IMR-90 (cell line): ENCODE measurements at regions not wholly inside any gene's neighbourhood (a gene's known extent, or its start where the extent isn't known, plus 50 kb on each side); places are given as distances from the start of the nearest gene placed in this dataset.

Source experiments
- ATAC-seq: fragments of 200-7000 bp; cut with Tn5 transposase; 2 replicates; pipeline ENCODE4 v1.9.1; 2020; ENCODE audit warnings: low read depth, mild to moderate bottlenecking, moderate library complexity
- BruUV-seq: library from RNA; stranded (reverse); fragments of 400-500 nt; replicated peaks from 2 replicates; lab custom pipeline; 2021; lab: Mats Ljungman, UMichigan
- CTCF ChIA-PET: fragments of 300-600 bp; formaldehyde crosslinking; extraction: SDS; loops from one replicate; lab custom pipeline; 2021; ENCODE audit warnings: antibody characterized with exemption; lab: Yijun Ruan, JAX
- POLR2A ChIA-PET: fragments of 300-600 bp; sonication (Branson Sonifier 250); formaldehyde crosslinking; loops from one replicate; lab custom pipeline; 2022; ENCODE audit warnings: antibody characterized with exemption; ENCODE audit not compliant: unreplicated experiment; lab: Charles Lee
- DNase-seq: peaks from one replicate; pipeline ENCODE4 v3.0.0; 2013
- H2AFZ ChIP-seq: replicated peaks from 2 replicates; pipeline ENCODE3; 2013; ENCODE audit warnings: low read length, mild to moderate bottlenecking; ENCODE audit not compliant: poor library complexity
- H2AK5ac ChIP-seq: 2 replicates; pipeline ENCODE4 v1.6.1; 2013; ENCODE audit warnings: low read depth, low read length, inconsistent platforms
- H2AK9ac ChIP-seq: replicated peaks from 2 replicates; pipeline ENCODE3; 2013; ENCODE audit warnings: mild to moderate bottlenecking, low read depth, low read length, moderate library complexity; ENCODE audit not compliant: poor library complexity
- H2BK120ac ChIP-seq: 2 replicates; pipeline ENCODE4 v1.6.1; 2013; ENCODE audit warnings: low read depth, low read length, inconsistent platforms
- H2BK15ac ChIP-seq: 3 replicates; pipeline ENCODE4 v1.6.1; 2013; ENCODE audit warnings: low read depth, low read length, inconsistent platforms
- H2BK20ac ChIP-seq: 2 replicates; pipeline ENCODE4 v1.6.1; 2013; ENCODE audit warnings: low read depth, mild to moderate bottlenecking, inconsistent platforms, low read length, moderate library complexity
- H2BK5ac ChIP-seq: 2 replicates; pipeline ENCODE4 v1.6.1; 2013; ENCODE audit warnings: mild to moderate bottlenecking, low read depth, low read length, inconsistent platforms; ENCODE audit not compliant: poor library complexity, severe bottlenecking
- H3K14ac ChIP-seq: replicated peaks from 2 replicates; pipeline ENCODE4 v1.6.1; 2013; ENCODE audit warnings: low read depth, low read length, inconsistent platforms
- H3K18ac ChIP-seq: 2 replicates; pipeline ENCODE4 v1.6.1; 2013; ENCODE audit warnings: low read depth, low read length, control low read depth
- H3K23ac ChIP-seq: 2 replicates; pipeline ENCODE4 v1.6.1; 2013; ENCODE audit warnings: low read depth, low read length, inconsistent platforms
- H3K27ac ChIP-seq: 2 replicates; pipeline ENCODE4 v1.5.1; 2013; ENCODE audit warnings: mild to moderate bottlenecking, control low read depth, low read length; ENCODE audit not compliant: insufficient read depth
- H3K27me3 ChIP-seq: 2 replicates; pipeline ENCODE4 v1.6.1; 2013; ENCODE audit warnings: low read length; ENCODE audit not compliant: control insufficient read depth, insufficient read depth
- H3K36me3 ChIP-seq: 2 replicates; pipeline ENCODE4 v1.6.1; 2013; ENCODE audit warnings: low read length, mixed read lengths; ENCODE audit not compliant: control insufficient read depth, insufficient read depth
- H3K4ac ChIP-seq: 2 replicates; pipeline ENCODE4 v1.6.1; 2013; ENCODE audit warnings: low read depth, low read length, inconsistent platforms
- H3K4me1 ChIP-seq: 2 replicates; pipeline ENCODE4 v1.6.1; 2013; ENCODE audit warnings: low read length, mixed read lengths; ENCODE audit not compliant: control insufficient read depth, insufficient read depth
- H3K4me2 ChIP-seq: 2 replicates; pipeline ENCODE4 v1.6.1; 2013; ENCODE audit warnings: low read depth, mild to moderate bottlenecking, control low read depth, low read length, moderate library complexity
- H3K4me3 ChIP-seq: 2 replicates; pipeline ENCODE4 v1.5.1; 2013; ENCODE audit warnings: low read depth, mild to moderate bottlenecking, control low read depth, low read length, moderate library complexity; ENCODE audit not compliant: insufficient read depth
- H3K56ac ChIP-seq: 2 replicates; pipeline ENCODE4 v1.6.1; 2013; ENCODE audit warnings: low read length, inconsistent platforms; ENCODE audit not compliant: insufficient read depth; ENCODE audit errors: extremely low read depth
- H3K79me1 ChIP-seq, 2 experiments: 2 replicates each; pipeline ENCODE4 v1.6.1; 2013; ENCODE audit warnings: low read length in 2 of 2, inconsistent platforms in 1 of 2, low read depth in 1 of 2
- H3K9ac ChIP-seq: 2 replicates; pipeline ENCODE4 v1.6.1; 2013; ENCODE audit warnings: low read depth, low read length, control low read depth
- H3K9me1 ChIP-seq: 2 replicates; pipeline ENCODE4 v1.6.1; 2013; ENCODE audit warnings: low read length, inconsistent platforms; ENCODE audit not compliant: insufficient read depth
- H3K9me3 ChIP-seq: 2 replicates; pipeline ENCODE4 v1.6.1; 2013; ENCODE audit warnings: low read length; ENCODE audit not compliant: control insufficient read depth, insufficient read depth
- H4K20me1 ChIP-seq: 2 replicates; pipeline ENCODE4 v1.6.1; 2013; ENCODE audit warnings: low read length, inconsistent platforms; ENCODE audit not compliant: insufficient read depth
- H4K5ac ChIP-seq: 2 replicates; pipeline ENCODE4 v1.6.1; 2013; ENCODE audit warnings: mild to moderate bottlenecking, low read depth, low read length, control low read depth
- H4K8ac ChIP-seq, 2 experiments: 2 replicates each; pipeline ENCODE4 v1.6.1; 2013; ENCODE audit warnings: low read depth in 2 of 2, low read length in 2 of 2, control low read depth in 1 of 2, inconsistent platforms in 1 of 2
- H4K91ac ChIP-seq: 2 replicates; pipeline ENCODE4 v1.6.1; 2013; ENCODE audit warnings: low read depth, low read length, inconsistent platforms; ENCODE audit not compliant: insufficient read depth
- BHLHE40 ChIP-seq: fragments of 150-350 bp; IDR thresholded peaks from 2 replicates; pipeline ENCODE4 v1.6.1; 2016; ENCODE audit warnings: mild to moderate bottlenecking, low read depth, low read length
- CEBPB ChIP-seq: IDR thresholded peaks from 2 replicates; pipeline ENCODE4 v1.6.1; 2012; ENCODE audit warnings: low read depth, low read length, improper control_type of control experiment
- CHD1 ChIP-seq: IDR thresholded peaks from 2 replicates; pipeline ENCODE4 v1.6.1; 2012; ENCODE audit warnings: low read depth, low read length, improper control_type of control experiment
- CTCF ChIP-seq: conservative IDR thresholded peaks from 2 replicates; pipeline ENCODE4 v1.5.1; 2012; ENCODE audit warnings: mild to moderate bottlenecking, low read depth, low read length, improper control_type of control experiment
- ELK1 ChIP-seq: fragments of 150-350 bp; IDR thresholded peaks from 2 replicates; pipeline ENCODE4 v1.6.1; 2016; ENCODE audit warnings: low read depth, mild to moderate bottlenecking, low read length, moderate library complexity, borderline replicate concordance
- FOS ChIP-seq: fragments of 150-350 bp; IDR thresholded peaks from 2 replicates; pipeline ENCODE4 v1.6.1; 2016; ENCODE audit warnings: low read depth, low read length
- MAFK ChIP-seq: IDR thresholded peaks from 2 replicates; pipeline ENCODE4 v1.6.1; 2012; ENCODE audit warnings: low read depth, low read length, improper control_type of control experiment
- MAZ ChIP-seq: IDR thresholded peaks from 2 replicates; pipeline ENCODE4 v1.6.1; 2012; ENCODE audit warnings: low read depth, mild to moderate bottlenecking, low read length, improper control_type of control experiment, moderate library complexity, borderline replicate concordance
- MXI1 ChIP-seq: IDR thresholded peaks from 2 replicates; pipeline ENCODE4 v1.6.1; 2012; ENCODE audit warnings: low read depth, mild to moderate bottlenecking, low read length, moderate library complexity, borderline replicate concordance
- NFE2L2 ChIP-seq: fragments of 150-350 bp; IDR thresholded peaks from 2 replicates; pipeline ENCODE4 v1.6.1; 2016; ENCODE audit warnings: low read depth, mild to moderate bottlenecking, low read length
- POLR2A ChIP-seq: IDR thresholded peaks from 2 replicates; pipeline ENCODE4 v1.6.1; 2012; ENCODE audit warnings: mild to moderate bottlenecking, low read depth, low read length
- RAD21 ChIP-seq: IDR thresholded peaks from 2 replicates; pipeline ENCODE4 v1.6.1; 2012; ENCODE audit warnings: low read length, improper control_type of control experiment
- RCOR1 ChIP-seq: IDR thresholded peaks from 2 replicates; pipeline ENCODE4 v1.6.1; 2012; ENCODE audit warnings: mild to moderate bottlenecking, low read length, improper control_type of control experiment; ENCODE audit not compliant: insufficient replicate concordance
- RFX5 ChIP-seq: IDR thresholded peaks from 2 replicates; pipeline ENCODE4 v1.8.0; 2012; ENCODE audit warnings: low read depth, mild to moderate bottlenecking, low read length, moderate library complexity
- SMC3 ChIP-seq: fragments of 150-350 bp; IDR thresholded peaks from 2 replicates; pipeline ENCODE4 v1.6.1; 2016; ENCODE audit warnings: low read depth, mild to moderate bottlenecking, antibody characterized with exemption, low read length, moderate library complexity
- USF2 ChIP-seq: fragments of 150-350 bp; IDR thresholded peaks from 2 replicates; pipeline ENCODE4 v1.6.1; 2017; ENCODE audit warnings: mild to moderate bottlenecking, antibody characterized with exemption, low read length, low read depth
- WGBS, 2 experiments: methylation state at CpG; one replicate each; pipeline versions ENCODE4 v1.1.5 to v1.1.7; 2013; ENCODE audit warnings: missing lambda C conversion rate in 2 of 2; ENCODE audit not compliant: insufficient read length in 1 of 2; ENCODE audit errors: extremely low coverage in 2 of 2; 5-methylcytosine and 5-hydroxymethylcytosine counted together
- dilution Hi-C: fragments of 300-500 bp; cut with HindIII; formaldehyde crosslinking; loops from one replicate; pipeline ENCODE4 v1.14.3; 2018; ENCODE audit warnings: low sequenced_read_pairs; ENCODE audit not compliant: unreplicated experiment
- in situ Hi-C: fragments of 300-500 bp; cut with MboI; formaldehyde crosslinking; loops from 3 replicates; pipeline ENCODE4 v1.14.3; 2019; ENCODE audit warnings: low sequenced_read_pairs, inconsistent platforms, mixed read lengths
- intact Hi-C: fragments of 100-400 bp; cut with micrococcal nuclease; formaldehyde crosslinking; loops from 2 replicates; pipeline ENCODE4 v1.10.0; 2022

GRCh38 chr16:54511222-54511731 is 224.7 kb upstream of the IRX3 start:
- Histone ChIP-seq H3K4me3 (no peak overlapping the region), H2BK15ac (no peak overlapping the region), H2BK5ac (no peak overlapping the region), H3K14ac (no peak overlapping the region), H4K8ac (no peak overlapping the region), H3K27me3 (peaks cover 7% of the 10 kb centered on the region; the same call in 1 of the 2 replicates), H3K79me1 (no peaks in the 10 kb centered on the region), H3K9me1 (no peaks in the 10 kb centered on the region), H3K56ac (no peak overlapping the region), H3K36me3 (no peaks in the 10 kb centered on the region), H2AK9ac (no peak overlapping the region), H2AK5ac (no peak overlapping the region), H3K4me1 (no peaks in the 10 kb centered on the region), H3K4me2 (no peak overlapping the region), H2BK20ac (no peak overlapping the region), H3K4ac (no peak overlapping the region), H2BK120ac (no peak overlapping the region), H4K5ac (no peak overlapping the region), H3K23ac (no peak overlapping the region), H3K9me3 (no peaks in the 10 kb centered on the region), H3K9ac (no peak overlapping the region), H4K91ac (no peak overlapping the region), H4K20me1 (no peaks in the 10 kb centered on the region), H3K27ac (no peak overlapping the region), H2AFZ (no peak overlapping the region), H3K18ac (no peak overlapping the region)
- intact Hi-C loops, result no loop called here
- ATAC-seq (no peak), DNase-seq (no peak)
- POLR2A ChIA-PET, result no interaction called here
- CTCF ChIA-PET, result no interaction called here
- no CpG with 5 or more reads among the region's 3 CpGs for WGBS, 2 experiments
- in situ Hi-C loops, result no loop called here
- TF ChIP-seq CEBPB, result no peak
- no peak for TF ChIP-seq RFX5
- no peak for TF ChIP-seq CTCF
- TF ChIP-seq MXI1, result no peak
- no peak for TF ChIP-seq BHLHE40
- TF ChIP-seq MAFK, result no peak
- TF ChIP-seq CHD1, result no peak
- TF ChIP-seq RAD21, result no peak
- TF ChIP-seq MAZ, result no peak
- no peak for TF ChIP-seq POLR2A
- TF ChIP-seq RCOR1, result no peak
- no peak for TF ChIP-seq ELK1
- TF ChIP-seq USF2, result no peak
- TF ChIP-seq FOS, result no peak
- no peak for TF ChIP-seq SMC3
- no peak for TF ChIP-seq NFE2L2
- no TSS peak for BruUV-seq
- dilution Hi-C loops, result no loop called here
